ENCODE measurements at regions not wholly inside any gene's neighbourhood (a gene's known extent, or its start where the extent isn't known, plus 50 kb on each side); places are given as distances from the start of the nearest gene placed in this dataset.

GRCh38 chr19:31098836-31099235, 250.4 kb downstream of the TSHZ3 start:
- TF ChIP-seq CTCF (IDR thresholded peaks at IDR 0.05): no peak
- Histone ChIP-seq H3K9me3 (no peaks in the 10 kb centered on the region), H3K4me3 (no peak overlapping the region), H3K4me1 (ENCODE audit: low read depth) (peaks cover 6% of the 10 kb centered on the region), H3K36me3 (ENCODE audit: low read depth) (no peaks in the 10 kb centered on the region)
- intact Hi-C loops (cut with DNase I, micrococcal nuclease): no loop called here
- ATAC-seq (no peak), DNase-seq (no peak)

GRCh38 chr19:31096935-31097545, 252.2 kb downstream of the TSHZ3 start:
- intact Hi-C loops (cut with DNase I, micrococcal nuclease): no loop called here
- Histone ChIP-seq H3K4me3 (no peak overlapping the region), H3K4me1 (ENCODE audit: low read depth) (peaks cover 6% of the 10 kb centered on the region), H3K9me3 (no peaks in the 10 kb centered on the region), H3K36me3 (ENCODE audit: low read depth) (no peaks in the 10 kb centered on the region)
- peak; percentile 61 for ATAC-seq
- no peak for TF ChIP-seq CTCF (IDR thresholded peaks at IDR 0.05)
- peak in 2 of 3 donors; percentile 41 to 42 for DNase-seq

GRCh38 chr19:31096062-31096830, 253.0 kb downstream of the TSHZ3 start:
- no peak overlapping the region for H3K4me3 ChIP-seq
- peaks cover 3% of the 10 kb centered on the region for H3K4me1 ChIP-seq (ENCODE audit: low read depth)
- DNase-seq: no peak
- no peak for ATAC-seq
- H3K36me3 ChIP-seq (ENCODE audit: low read depth): no peaks in the 10 kb centered on the region
- TF ChIP-seq CTCF (IDR thresholded peaks at IDR 0.05): no peak
- no peaks in the 10 kb centered on the region for H3K9me3 ChIP-seq
- intact Hi-C loops (cut with DNase I, micrococcal nuclease): no loop called here

- TF ChIP-seq CTCF (IDR thresholded peaks at IDR 0.05): no peak
- Histone ChIP-seq H3K9me3 (no peaks in the 10 kb centered on the region), H3K36me3 (ENCODE audit: low read depth) (no peaks in the 10 kb centered on the region), H3K4me1 (ENCODE audit: low read depth) (no peaks in the 10 kb centered on the region), H3K4me3 (no peak overlapping the region)
- DNase-seq (no peak), ATAC-seq (no peak)
- intact Hi-C loops (cut with DNase I, micrococcal nuclease): no loop called here
Observed at GRCh38 chr19:31095100-31095804, 254.0 kb downstream of the TSHZ3 start.

GRCh38 chr19:31092274-31092673, 257.0 kb downstream of the TSHZ3 start:
- Histone ChIP-seq H3K9me3 (no peaks in the 10 kb centered on the region), H3K36me3 (ENCODE audit: low read depth) (no peaks in the 10 kb centered on the region), H3K4me1 (ENCODE audit: low read depth) (no peaks in the 10 kb centered on the region), H3K4me3 (no peak overlapping the region)
- ATAC-seq (no peak), DNase-seq (no peak)
- no peak for TF ChIP-seq CTCF (IDR thresholded peaks at IDR 0.05)
- intact Hi-C loops (cut with DNase I, micrococcal nuclease): no loop called here
